Brain microvascular endothelial cell (primary cell): ENCODE measurements at regions not wholly inside any gene's neighbourhood (a gene's known extent, or its start where the extent isn't known, plus 50 kb on each side); places are given as distances from the start of the nearest gene placed in this dataset.

Experiments
- DNase-seq: peaks from one replicate; pipeline ENCODE4 v3.0.0-alpha.2; 2020
- H3K27ac ChIP-seq: fragments of 250-450 bp; sonication (Bioruptor Pico); 2 replicates; pipeline ENCODE4 v1.5.1; 2020; ENCODE audit warnings: mild to moderate bottlenecking, moderate library complexity
- H3K27me3 ChIP-seq: fragments of 250-450 bp; sonication (Bioruptor Pico); replicated peaks from 2 replicates; pipeline ENCODE4 v1.5.1; 2020; ENCODE audit warnings: mild to moderate bottlenecking
- H3K36me3 ChIP-seq: fragments of 250-450 bp; sonication (Bioruptor Pico); replicated peaks from 2 replicates; pipeline ENCODE4 v1.5.1; 2020; ENCODE audit warnings: mild to moderate bottlenecking
- H3K4me3 ChIP-seq: 2 replicates; pipeline ENCODE4 v1.5.1; 2011; ENCODE audit warnings: low read depth, mild to moderate bottlenecking, control low read depth, low read length, moderate library complexity
- CTCF ChIP-seq: IDR thresholded peaks from 2 replicates; pipeline ENCODE4 v1.5.1; 2011; ENCODE audit warnings: low read depth, mild to moderate bottlenecking, moderate library complexity, low read length, control low read depth, inconsistent platforms; ENCODE audit errors: missing control alignments
- in situ Hi-C: cut with HindIII; loops from 2 replicates; pipeline ENCODE4 v1.10.0; 2017; ENCODE audit warnings: low sequenced_read_pairs, low pct_ligation_motif_present

GRCh38 chr18:56107821-56108477 is 520.0 kb upstream of the TCF4 start:
- Histone ChIP-seq H3K4me3 (no peak overlapping the region), H3K36me3 (no peaks in the 10 kb centered on the region), H3K27ac (no peak overlapping the region), H3K27me3 (no peaks in the 10 kb centered on the region)
- in situ Hi-C loops = no loop called here
- TF ChIP-seq CTCF = no peak
- no peak for DNase-seq

- Histone ChIP-seq H3K36me3 (no peaks in the 10 kb centered on the region), H3K4me3 (no peak overlapping the region), H3K27ac (no peak overlapping the region), H3K27me3 (no peaks in the 10 kb centered on the region)
- in situ Hi-C loops = no loop called here
- no peak for DNase-seq
- TF ChIP-seq CTCF = no peak
Observed at GRCh38 chr18:56100090-56100722, 512.2 kb upstream of the TCF4 start.

- Histone ChIP-seq H3K4me3 (no peak overlapping the region), H3K27me3 (no peaks in the 10 kb centered on the region), H3K36me3 (no peaks in the 10 kb centered on the region), H3K27ac (no peak overlapping the region)
- in situ Hi-C loops = no loop called here
- TF ChIP-seq CTCF = no peak
- DNase-seq = no peak
Observed at GRCh38 chr18:56097621-56098020, 509.6 kb upstream of the TCF4 start.

- Histone ChIP-seq H3K27me3 (no peaks in the 10 kb centered on the region), H3K36me3 (no peaks in the 10 kb centered on the region), H3K4me3 (no peak overlapping the region), H3K27ac (no peak overlapping the region)
- in situ Hi-C loops = no loop called here
- TF ChIP-seq CTCF = no peak
- DNase-seq = no peak
Observed at GRCh38 chr18:56096861-56097260, 508.9 kb upstream of the TCF4 start.

- no peak overlapping the region for H3K4me3 ChIP-seq
- DNase-seq = no peak
- in situ Hi-C loops = no loop called here
- H3K27ac ChIP-seq = no peak overlapping the region
- no peaks in the 10 kb centered on the region for H3K36me3 ChIP-seq
- H3K27me3 ChIP-seq = no peaks in the 10 kb centered on the region
- no peak for TF ChIP-seq CTCF
Observed at GRCh38 chr18:56089612-56090258, 501.7 kb upstream of the TCF4 start.

- Histone ChIP-seq H3K4me3 (no peak overlapping the region), H3K27me3 (no peaks in the 10 kb centered on the region), H3K27ac (no peak overlapping the region), H3K36me3 (no peaks in the 10 kb centered on the region)
- no peak for DNase-seq
- in situ Hi-C loops = no loop called here
- TF ChIP-seq CTCF = no peak
Observed at GRCh38 chr18:56086786-56087185, 498.8 kb upstream of the TCF4 start.
